PFSK-1 (cell line): ENCODE measurements at regions not wholly inside any gene's neighbourhood (a gene's known extent, or its start where the extent isn't known, plus 50 kb on each side); places are given as distances from the start of the nearest gene placed in this dataset.

Experiments
- FOXP2 ChIP-seq: optimal IDR thresholded peaks from 2 replicates; pipeline ENCODE3; 2011; ENCODE audit warnings: borderline replicate concordance, control low read depth, inconsistent platforms; ENCODE audit not compliant: insufficient read depth; ENCODE audit errors: extremely low read length, extremely low read depth
- POLR2AphosphoS5 ChIP-seq: IDR thresholded peaks from 2 replicates; pipeline ENCODE4 v1.6.1; 2012; ENCODE audit warnings: low read depth, mild to moderate bottlenecking, control low read depth, low read length, moderate library complexity
- REST ChIP-seq, 2 experiments: IDR thresholded peaks; 2 replicates each; pipeline versions ENCODE4 v1.6.1 to v1.8.0; 2011 to 2012; ENCODE audit warnings: low read depth in 2 of 2, low read length in 2 of 2, control low read depth in 1 of 2, inconsistent platforms in 1 of 2, mild to moderate bottlenecking in 1 of 2, moderate library complexity in 1 of 2; ENCODE audit not compliant: insufficient read depth in 1 of 2
- SIN3A ChIP-seq: IDR thresholded peaks from 2 replicates; pipeline ENCODE4 v1.6.1; 2012; ENCODE audit warnings: mild to moderate bottlenecking, low read length, moderate library complexity, borderline replicate concordance; ENCODE audit not compliant: insufficient read depth
- TAF1 ChIP-seq: IDR thresholded peaks from 2 replicates; pipeline ENCODE4 v1.6.1; 2012; ENCODE audit warnings: low read length, control low read depth, borderline replicate concordance; ENCODE audit not compliant: insufficient read depth

DNA sequence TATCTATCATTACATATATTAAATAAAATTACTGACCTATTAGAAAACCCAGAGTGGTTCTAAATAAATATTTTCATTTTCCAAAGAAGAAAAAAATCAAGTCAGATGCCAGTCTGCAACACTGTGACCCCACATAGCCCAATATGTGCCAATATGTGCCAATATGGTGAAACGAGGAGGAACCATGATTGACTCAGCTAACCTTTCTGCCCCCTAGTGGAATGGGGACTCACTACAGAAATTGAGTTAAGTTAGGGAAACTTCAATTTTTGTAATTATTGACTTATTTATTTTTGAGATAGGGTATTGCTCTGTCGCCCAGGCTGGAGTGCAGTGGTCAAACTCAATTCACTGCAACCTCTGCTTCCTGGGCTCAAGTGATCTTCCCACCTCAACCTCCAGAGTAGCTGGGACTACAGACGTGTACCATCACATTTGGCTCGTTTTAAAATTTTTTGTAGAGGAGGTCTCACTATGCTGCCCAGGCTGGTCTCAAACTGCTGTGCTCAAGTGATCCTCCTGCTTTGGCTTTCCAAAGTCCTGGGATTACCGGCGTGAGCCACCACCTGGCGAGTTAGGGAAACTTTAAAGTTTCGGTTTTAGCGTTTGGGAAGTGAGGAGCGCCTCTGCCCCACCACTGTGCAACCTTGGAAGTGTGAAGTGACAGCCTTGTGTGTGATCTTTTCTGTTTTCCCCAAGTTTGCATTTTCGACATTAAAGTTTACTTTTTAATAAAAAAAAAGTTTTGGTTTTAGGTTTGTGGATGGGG lies 116.8 kb upstream of the SHISA3 start:
- TF ChIP-seq POLR2AphosphoS5 = no peak
- no peak for TF ChIP-seq TAF1
- no peak for TF ChIP-seq SIN3A
- TF ChIP-seq REST (IDR thresholded peaks at IDR 0.05; ENCODE audit: insufficient read depth in 1 of 2, low read depth in 2 of 2, low read length in 2 of 2) = no peak
- TF ChIP-seq FOXP2 = no peak
